Middle frontal gyrus (tissue), 1 donor: ENCODE measurements at regions not wholly inside any gene's neighbourhood (a gene's known extent, or its start where the extent isn't known, plus 50 kb on each side); places are given as distances from the start of the nearest gene placed in this dataset.

Source experiments
- DNase-seq: peaks from one replicate; pipeline ENCODE4 v3.0.0-alpha.2; 2015; ENCODE audit warnings: low spot score; ENCODE audit errors: extremely low spot score

DNA sequence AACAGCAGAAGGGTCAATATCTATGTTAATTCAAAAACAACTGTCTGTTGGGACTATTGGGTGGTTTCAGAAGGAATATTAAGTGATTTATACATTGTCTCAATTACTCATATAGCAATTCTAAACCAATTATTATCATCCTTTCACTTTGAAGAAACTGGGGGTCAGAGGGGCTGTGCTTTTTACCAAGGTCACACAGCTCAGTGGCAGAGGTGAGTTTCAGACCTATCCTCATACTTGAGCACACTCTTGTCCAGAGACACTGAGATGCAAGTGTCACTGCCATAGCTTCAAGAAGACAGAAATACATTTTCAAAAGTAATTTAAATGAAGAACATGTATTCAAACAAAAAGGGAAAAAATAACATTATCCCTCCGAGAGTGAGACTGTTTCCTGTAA, 195.3 kb downstream of the ARL4A start:
- DNase-seq, result no peak

DNA sequence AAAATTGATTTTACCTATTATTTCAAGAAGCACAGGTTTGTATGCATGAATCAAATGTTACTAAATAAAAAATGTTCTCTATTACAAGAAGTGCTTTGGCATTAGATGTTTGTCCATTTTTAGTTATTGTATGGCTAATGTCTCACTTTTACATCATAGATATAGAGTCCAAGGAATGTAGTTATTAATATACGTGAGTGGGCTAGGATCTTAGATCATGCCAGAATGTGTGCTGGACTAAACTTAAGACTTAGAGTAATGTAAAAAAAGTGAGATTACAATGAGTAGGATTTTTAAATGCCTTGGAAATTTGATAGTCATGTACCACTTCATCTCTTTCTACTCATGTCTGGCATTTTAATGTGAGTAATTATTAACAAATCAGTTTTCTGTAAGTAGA, 196.6 kb downstream of the ARL4A start:
- DNase-seq, result peak; percentile 34

GRCh38 chr7:12884856-12885440, 197.5 kb downstream of the ARL4A start:
- DNase-seq, result no peak

- DNase-seq, result no peak
Measured at GRCh38 chr7:12888717-12889116, 201.3 kb downstream of the ARL4A start.

DNA sequence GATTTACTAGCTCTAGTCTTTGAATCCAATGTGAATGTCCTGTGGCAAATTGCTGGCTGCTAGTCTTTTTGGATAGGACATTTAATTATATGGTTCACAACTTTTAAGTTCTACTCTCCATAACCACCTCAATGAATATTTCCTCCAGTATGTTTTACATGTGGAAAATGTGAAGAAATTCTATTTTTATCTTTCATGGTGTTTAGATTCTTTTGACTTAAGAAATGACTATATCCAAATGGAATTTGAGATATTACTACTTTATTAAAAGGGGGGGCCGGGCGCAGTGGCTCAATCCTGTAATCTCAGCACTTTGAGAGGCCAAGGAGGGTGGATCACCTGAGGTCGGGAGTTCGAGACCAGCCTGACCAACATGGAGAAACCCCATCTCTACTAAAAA, 202.0 kb downstream of the ARL4A start:
- DNase-seq, result no peak

DNA sequence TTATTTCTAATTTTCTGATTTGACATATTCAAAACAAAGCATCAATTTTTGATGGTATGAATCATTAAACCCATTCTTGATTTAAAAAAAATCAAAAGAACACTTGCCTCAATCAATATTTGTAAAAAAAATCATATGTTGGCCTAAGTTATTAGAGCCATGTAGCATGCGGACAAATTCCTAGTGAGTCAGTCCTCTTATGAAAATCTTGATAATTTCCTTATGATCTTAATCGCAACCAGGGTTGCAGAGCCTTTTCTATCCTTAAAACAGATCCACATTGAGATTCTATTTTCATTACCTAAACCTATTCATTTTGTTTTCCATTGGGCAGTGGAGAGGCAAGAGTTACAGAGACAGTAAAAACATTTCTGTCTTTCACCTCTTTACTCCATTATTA, 203.2 kb downstream of the ARL4A start:
- no peak for DNase-seq

- DNase-seq, result no peak
Measured at GRCh38 chr7:12893292-12893691, 205.9 kb downstream of the ARL4A start.

DNA sequence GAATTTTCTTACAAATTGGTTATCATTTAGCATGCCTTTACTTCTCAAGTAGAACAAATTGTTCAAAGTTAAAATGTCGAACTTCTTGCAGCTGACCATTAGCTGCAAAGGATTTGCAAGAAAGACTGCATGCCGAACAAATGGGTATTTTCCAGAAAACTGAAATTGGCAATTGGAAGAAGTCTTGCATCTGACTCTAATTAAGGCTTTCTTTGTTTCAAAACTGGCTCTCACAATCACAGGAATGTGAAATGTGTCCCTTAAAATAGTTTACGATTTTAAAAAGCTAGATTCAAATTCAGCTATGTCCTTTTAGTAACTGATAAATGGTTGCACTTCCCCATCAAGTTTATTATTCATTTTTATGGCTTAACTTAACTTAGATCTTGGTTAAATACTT, 207.9 kb downstream of the ARL4A start:
- DNase-seq, result no peak

- DNase-seq, result no peak
Measured at GRCh38 chr7:12896316-12896715, 208.9 kb downstream of the ARL4A start.

- DNase-seq, result no peak
Measured at GRCh38 chr7:12898004-12898403, 210.6 kb downstream of the ARL4A start.

DNA sequence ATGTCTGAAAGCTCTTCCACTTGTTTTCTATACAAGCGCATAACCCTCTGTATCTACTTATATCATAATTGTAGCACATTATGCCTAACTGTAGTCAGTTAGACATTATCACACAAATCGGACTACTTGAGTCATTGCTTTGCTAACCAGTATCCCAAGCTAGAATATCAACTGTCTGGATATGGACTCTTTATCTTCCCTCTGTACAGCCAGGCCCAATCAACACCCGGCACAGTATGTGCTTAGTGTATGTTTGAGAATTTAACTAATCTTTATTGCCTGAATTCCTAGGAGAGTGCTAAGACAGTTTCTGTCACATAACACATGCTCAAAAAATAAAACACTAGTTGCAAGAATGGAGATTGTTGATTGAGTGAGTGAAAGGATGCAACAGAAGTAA, 211.2 kb downstream of the ARL4A start:
- no peak for DNase-seq

- DNase-seq, result no peak
Measured at GRCh38 chr7:12905671-12906070, 218.2 kb downstream of the ARL4A start.

GRCh38 chr7:12907774-12908173, 220.3 kb downstream of the ARL4A start:
- no peak for DNase-seq

DNA sequence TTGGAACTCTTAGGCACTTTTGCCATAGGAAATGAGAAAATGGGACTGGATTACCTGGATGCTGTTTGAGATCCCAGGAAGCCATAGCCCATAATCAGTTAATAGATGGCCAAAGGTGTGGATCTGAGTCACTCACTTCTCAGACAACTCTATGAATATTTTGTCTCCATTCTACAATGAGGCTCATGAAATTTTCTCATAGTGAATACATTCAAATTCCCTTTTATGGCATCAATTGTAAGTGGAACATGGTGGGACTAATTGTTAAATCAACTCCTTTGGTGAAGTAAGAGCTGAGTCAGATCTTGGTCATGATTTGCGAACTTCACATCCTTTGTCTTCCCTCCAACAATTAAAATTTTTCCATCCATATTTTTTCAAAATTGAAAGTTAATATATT, 222.1 kb downstream of the ARL4A start:
- DNase-seq, result no peak

DNA sequence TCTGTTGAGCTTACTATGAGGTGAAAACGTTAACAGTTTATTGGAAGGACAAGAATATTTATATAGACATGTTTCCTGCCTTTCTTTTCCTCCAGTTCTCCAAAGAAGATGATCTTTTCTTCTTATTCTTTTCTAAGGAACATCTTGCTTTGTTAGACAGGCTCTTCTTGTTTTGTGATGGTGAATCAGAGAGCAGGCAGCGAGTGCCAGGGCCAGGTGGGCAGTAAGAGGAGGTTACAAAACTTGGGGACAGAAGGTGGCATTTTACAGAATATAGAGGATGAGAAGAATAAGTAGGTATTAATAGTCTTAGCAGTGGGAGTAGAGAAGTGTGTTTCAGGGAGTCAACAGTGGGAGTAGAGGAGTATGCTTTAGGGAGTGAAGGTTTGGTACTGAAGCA, 223.6 kb downstream of the ARL4A start:
- DNase-seq, result no peak

GRCh38 chr7:12913002-12913401, 225.6 kb downstream of the ARL4A start:
- no peak for DNase-seq

- no peak for DNase-seq
Measured at GRCh38 chr7:12917801-12918200, 230.4 kb downstream of the ARL4A start.

GRCh38 chr7:12921751-12922345, 234.4 kb downstream of the ARL4A start:
- no peak for DNase-seq

GRCh38 chr7:12923971-12924370, 236.5 kb downstream of the ARL4A start:
- DNase-seq, result no peak

DNA sequence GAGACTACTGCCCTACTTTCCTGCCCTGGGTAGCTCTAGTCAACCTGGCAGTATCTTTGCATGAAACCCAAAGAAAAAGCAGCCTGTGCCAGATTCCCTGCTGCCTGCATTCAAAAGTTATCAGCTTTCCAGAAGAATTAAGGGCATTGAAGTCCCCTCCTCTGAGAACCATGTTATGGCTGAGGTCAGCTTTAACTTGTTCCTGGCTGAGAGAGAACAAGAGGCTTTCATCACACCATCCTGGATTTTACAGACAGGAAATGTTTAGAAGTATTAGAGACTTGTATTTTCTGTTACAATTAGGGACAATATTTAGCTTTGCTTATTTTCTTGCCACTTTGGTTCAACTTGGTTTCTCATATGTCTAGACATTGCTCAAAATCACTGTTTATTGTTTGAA, 238.8 kb downstream of the ARL4A start:
- no peak for DNase-seq

DNA sequence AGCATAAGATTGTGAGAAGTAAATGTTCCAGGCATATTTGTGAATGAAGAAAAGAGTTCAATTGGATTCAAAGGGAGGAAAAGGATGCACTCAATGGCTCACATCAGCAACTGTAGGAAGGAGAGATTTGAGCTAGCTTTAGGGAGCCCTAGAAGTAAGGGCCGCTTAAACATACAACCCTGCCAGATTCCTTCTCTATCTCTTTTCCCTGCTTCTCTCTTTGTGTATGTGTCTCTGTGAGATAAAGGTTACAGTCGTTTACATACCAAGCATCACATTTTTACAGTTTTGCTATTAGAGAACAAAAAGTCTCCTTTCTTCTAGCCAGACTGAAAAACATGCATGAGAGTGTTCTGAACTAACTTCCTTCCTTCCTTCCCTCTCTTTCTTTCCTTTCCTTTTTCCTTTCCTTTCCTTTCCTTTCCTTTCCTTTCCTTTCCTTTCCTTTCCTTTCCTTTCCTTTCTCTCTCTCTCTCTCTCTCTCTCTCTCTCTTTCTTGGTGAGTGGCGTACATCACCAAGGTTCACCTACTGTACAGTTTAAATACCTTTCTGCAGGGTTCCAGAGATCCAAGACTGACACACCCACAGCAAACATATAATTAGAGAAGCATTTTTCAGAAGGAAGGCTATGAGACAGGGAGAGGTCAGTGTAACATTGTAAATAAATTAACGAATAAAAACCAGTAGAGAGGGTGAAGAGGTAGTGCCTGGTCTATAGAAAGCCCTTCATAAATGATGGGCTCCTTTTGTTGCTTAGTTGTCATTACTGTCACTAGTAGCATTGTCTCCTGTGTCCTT, 240.4 kb downstream of the ARL4A start:
- no peak for DNase-seq

DNA sequence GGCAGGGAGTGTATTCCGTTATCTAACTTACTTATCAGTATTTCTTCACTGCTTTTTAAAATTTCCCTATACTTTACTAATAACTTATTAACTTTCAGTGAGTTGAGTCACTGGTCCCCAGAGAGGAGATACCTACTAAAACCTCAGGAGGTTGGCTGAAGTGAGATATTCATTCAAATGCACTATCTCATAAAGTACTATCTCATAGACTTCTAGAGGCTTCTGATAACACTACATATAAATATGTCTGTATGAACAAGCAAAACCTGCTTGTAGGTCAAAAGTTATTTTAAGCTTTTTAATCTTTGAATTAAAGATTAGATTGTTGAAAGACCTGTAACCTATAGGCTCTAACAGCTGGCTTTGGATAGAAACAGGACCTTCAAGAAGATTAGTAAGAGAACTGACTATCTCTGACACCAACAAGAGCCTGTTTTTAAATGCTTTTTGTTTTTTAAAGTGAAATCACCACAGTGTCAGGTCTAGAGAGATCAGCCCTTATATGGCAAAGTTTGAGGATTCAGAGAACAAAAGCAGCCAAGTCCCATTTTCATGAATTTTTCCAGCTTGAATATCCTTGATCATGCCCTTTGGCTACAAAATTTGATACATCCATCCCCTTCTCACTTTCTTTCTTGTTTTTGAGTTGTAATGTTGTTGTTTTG, 242.2 kb downstream of the ARL4A start:
- DNase-seq, result no peak
